ENCODE measurements at regions not wholly inside any gene's neighbourhood (a gene's known extent, or its start where the extent isn't known, plus 50 kb on each side); places are given as distances from the start of the nearest gene placed in this dataset.
"Not testable (repeated sequence)": the region's sequence is repeated elsewhere in the genome, so short reads cannot be mapped to it uniquely, and the experiment has no call there.

- DNase-seq: not testable (repeated sequence)
Measured at GRCh38 chr4:115519476-115519875, 406.1 kb upstream of the NDST4 start.

GRCh38 chr4:115515772-115516171 is 402.4 kb upstream of the NDST4 start:
- no peak for DNase-seq

- DNase-seq: no peak
Measured at GRCh38 chr4:115515366-115515765, 401.9 kb upstream of the NDST4 start.

GRCh38 chr4:115514675-115515074 is 401.3 kb upstream of the NDST4 start:
- no peak for DNase-seq

- DNase-seq: no peak
Measured at GRCh38 chr4:115505326-115505725, 391.9 kb upstream of the NDST4 start.

GRCh38 chr4:115501656-115502055 is 388.2 kb upstream of the NDST4 start:
- DNase-seq: no peak

- DNase-seq: not testable (repeated sequence)
Measured at GRCh38 chr4:115493770-115494169, 380.4 kb upstream of the NDST4 start.

GRCh38 chr4:115491686-115492085 is 378.3 kb upstream of the NDST4 start:
- DNase-seq: no peak

- DNase-seq: no peak
Measured at GRCh38 chr4:115489279-115489678, 375.9 kb upstream of the NDST4 start.

GRCh38 chr4:115485402-115485801 is 372.0 kb upstream of the NDST4 start:
- DNase-seq: no peak

- DNase-seq: no peak
Measured at GRCh38 chr4:115484479-115484878, 371.1 kb upstream of the NDST4 start.

GRCh38 chr4:115470763-115471162 is 357.3 kb upstream of the NDST4 start:
- DNase-seq: no peak

- DNase-seq: not testable (repeated sequence)
Measured at GRCh38 chr4:115459301-115459700, 345.9 kb upstream of the NDST4 start.

- no peak for DNase-seq
Measured at GRCh38 chr4:115456231-115456630, 342.8 kb upstream of the NDST4 start.

GRCh38 chr4:115454228-115454627 is 340.8 kb upstream of the NDST4 start:
- DNase-seq: no peak

GRCh38 chr4:115453416-115453815 is 340.0 kb upstream of the NDST4 start:
- no peak for DNase-seq

GRCh38 chr4:115452229-115452628 is 338.8 kb upstream of the NDST4 start:
- DNase-seq: not testable (repeated sequence)

- DNase-seq: no peak
Measured at GRCh38 chr4:115437739-115438138, 324.3 kb upstream of the NDST4 start.

GRCh38 chr4:115433491-115433890 is 320.1 kb upstream of the NDST4 start:
- no peak for DNase-seq

GRCh38 chr4:115430024-115430423 is 316.6 kb upstream of the NDST4 start:
- DNase-seq: no peak

- DNase-seq: no peak
Measured at GRCh38 chr4:115428455-115428854, 315.0 kb upstream of the NDST4 start.

- DNase-seq: no peak
Measured at GRCh38 chr4:115424852-115425251, 311.4 kb upstream of the NDST4 start.

GRCh38 chr4:115418635-115419396 is 305.4 kb upstream of the NDST4 start:
- DNase-seq: no peak

GRCh38 chr4:115396034-115396433 is 282.6 kb upstream of the NDST4 start:
- no peak for DNase-seq

GRCh38 chr4:115376866-115377265 is 263.4 kb upstream of the NDST4 start:
- DNase-seq: no peak
